ENCODE measurements at regions not wholly inside any gene's neighbourhood (a gene's known extent, or its start where the extent isn't known, plus 50 kb on each side); places are given as distances from the start of the nearest gene placed in this dataset.

DNA sequence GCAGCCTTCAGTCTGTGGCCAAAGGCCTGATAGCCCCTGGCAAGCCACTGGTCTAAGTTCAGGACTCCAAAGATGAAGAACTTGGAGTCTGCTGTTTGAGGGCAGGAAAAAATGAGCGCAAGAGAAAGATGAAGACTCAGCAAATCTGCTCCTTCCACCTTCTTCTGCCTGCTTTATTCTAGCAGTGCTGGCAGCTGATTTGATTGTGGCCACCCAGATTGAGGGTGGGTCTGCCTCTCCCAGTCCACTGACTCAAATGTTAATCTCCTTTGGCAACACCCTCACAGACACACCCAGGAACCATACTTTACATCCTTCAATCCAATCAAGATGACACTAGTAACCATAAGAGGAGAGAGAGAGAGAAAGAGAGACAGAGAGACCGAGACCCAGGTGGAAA, 127.6 kb downstream of the UTP18 start:
- TF ChIP-seq, protein P1, sequence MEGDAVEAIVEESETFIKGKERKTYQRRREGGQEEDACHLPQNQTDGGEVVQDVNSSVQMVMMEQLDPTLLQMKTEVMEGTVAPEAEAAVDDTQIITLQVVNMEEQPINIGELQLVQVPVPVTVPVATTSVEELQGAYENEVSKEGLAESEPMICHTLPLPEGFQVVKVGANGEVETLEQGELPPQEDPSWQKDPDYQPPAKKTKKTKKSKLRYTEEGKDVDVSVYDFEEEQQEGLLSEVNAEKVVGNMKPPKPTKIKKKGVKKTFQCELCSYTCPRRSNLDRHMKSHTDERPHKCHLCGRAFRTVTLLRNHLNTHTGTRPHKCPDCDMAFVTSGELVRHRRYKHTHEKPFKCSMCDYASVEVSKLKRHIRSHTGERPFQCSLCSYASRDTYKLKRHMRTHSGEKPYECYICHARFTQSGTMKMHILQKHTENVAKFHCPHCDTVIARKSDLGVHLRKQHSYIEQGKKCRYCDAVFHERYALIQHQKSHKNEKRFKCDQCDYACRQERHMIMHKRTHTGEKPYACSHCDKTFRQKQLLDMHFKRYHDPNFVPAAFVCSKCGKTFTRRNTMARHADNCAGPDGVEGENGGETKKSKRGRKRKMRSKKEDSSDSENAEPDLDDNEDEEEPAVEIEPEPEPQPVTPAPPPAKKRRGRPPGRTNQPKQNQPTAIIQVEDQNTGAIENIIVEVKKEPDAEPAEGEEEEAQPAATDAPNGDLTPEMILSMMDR (IDR thresholded peaks at IDR 0.05; ENCODE audit: low read depth, low read length) = no peak
- TF ChIP-seq MYC (IDR thresholded peaks at IDR 0.05; ENCODE audit: low read depth, low read length) = no peak
